ENCODE measurements at regions not wholly inside any gene's neighbourhood (a gene's known extent, or its start where the extent isn't known, plus 50 kb on each side); places are given as distances from the start of the nearest gene placed in this dataset.

- no peaks in the 10 kb centered on the region for H3K4me1 ChIP-seq
- no peak for DNase-seq
- TF ChIP-seq, protein P1, sequence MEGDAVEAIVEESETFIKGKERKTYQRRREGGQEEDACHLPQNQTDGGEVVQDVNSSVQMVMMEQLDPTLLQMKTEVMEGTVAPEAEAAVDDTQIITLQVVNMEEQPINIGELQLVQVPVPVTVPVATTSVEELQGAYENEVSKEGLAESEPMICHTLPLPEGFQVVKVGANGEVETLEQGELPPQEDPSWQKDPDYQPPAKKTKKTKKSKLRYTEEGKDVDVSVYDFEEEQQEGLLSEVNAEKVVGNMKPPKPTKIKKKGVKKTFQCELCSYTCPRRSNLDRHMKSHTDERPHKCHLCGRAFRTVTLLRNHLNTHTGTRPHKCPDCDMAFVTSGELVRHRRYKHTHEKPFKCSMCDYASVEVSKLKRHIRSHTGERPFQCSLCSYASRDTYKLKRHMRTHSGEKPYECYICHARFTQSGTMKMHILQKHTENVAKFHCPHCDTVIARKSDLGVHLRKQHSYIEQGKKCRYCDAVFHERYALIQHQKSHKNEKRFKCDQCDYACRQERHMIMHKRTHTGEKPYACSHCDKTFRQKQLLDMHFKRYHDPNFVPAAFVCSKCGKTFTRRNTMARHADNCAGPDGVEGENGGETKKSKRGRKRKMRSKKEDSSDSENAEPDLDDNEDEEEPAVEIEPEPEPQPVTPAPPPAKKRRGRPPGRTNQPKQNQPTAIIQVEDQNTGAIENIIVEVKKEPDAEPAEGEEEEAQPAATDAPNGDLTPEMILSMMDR (IDR thresholded peaks at IDR 0.05): no peak
- no peaks in the 10 kb centered on the region for H3K9me3 ChIP-seq
- H3K4me3 ChIP-seq: no peak overlapping the region
- peaks cover 0 to 26% of the 10 kb centered on the region in 2 donors for H3K27me3 ChIP-seq
- intact Hi-C loops (cut with DNase I): no loop called here
- H3K36me3 ChIP-seq: no peaks in the 10 kb centered on the region
- no peak overlapping the region for H3K27ac ChIP-seq
- ATAC-seq: no peak
These were observed 1482.7 kb downstream of the TBC1D22A start for GRCh38 chr22:48245196-48245485.

DNA sequence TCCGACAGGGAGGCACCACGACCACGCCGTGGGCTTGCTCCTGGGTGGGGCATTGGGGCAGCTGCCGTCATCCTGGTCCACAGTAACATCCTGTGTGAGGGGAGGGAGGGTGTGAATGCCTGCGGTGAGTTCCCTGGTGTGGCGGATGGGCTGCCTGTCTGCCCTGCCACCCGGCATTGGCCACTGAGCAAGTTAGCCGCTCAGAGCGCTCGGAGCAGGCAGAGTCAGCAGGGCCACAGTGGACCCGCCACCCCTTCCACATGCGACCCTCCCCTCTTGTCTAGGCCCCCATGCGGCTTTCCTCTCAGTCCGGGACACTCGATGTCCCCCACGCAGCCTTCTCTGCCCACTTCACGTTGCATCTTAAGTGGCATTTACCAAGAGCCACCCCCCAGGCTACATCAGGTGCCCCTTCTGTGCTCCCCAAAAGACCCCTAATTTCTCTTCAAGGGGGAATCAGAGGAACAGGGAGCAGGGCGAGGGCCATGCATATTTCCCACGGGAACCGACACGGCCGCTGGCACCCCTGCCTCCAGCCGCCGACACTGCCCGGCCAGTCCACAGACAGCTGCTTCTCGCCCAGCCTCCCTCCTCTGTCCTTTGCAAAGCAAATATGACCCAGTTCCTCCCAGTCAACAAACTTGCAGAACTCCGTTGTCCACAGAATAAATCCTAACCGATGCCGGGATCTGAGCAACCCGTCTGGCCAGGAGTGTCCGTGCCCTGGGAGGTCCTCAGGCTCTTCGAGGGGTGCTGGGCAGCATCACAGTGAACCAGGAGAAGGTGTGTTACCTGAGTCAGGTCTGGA lies 1482.1 kb downstream of the TBC1D22A start:
- Histone ChIP-seq H3K27me3 (peaks cover 0 to 25% of the 10 kb centered on the region in 2 donors), H3K9me3 (no peaks in the 10 kb centered on the region), H3K4me3 (no peak overlapping the region), H3K4me1 (no peaks in the 10 kb centered on the region), H3K36me3 (no peaks in the 10 kb centered on the region), H3K27ac (no peak overlapping the region)
- DNase-seq (no peak), ATAC-seq (no peak)
- TF ChIP-seq, protein P1 (IDR thresholded peaks at IDR 0.05): no peak
- intact Hi-C loops (cut with DNase I): no loop called here

DNA sequence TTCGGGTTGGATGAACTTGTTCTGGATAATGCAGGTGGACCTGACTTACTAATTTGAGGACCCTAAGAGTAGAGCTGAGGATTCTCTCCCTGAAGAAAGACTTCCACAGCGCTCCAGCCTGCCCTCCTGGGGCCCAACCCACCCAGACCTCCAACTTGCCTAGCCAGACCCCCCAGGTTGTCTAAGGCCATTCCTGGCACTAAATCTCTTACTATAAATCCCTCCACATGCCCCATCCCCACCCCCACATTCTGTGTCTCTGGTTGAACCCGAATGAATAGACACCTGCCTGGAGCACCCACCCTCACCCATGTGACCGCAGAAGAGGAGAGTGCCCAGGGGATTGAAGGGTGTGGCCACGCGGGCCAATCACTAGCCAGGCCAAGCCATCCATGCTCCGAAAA lies 1480.0 kb downstream of the TBC1D22A start:
- intact Hi-C loops (cut with DNase I): no loop called here
- Histone ChIP-seq H3K27me3 (peaks cover 0 to 25% of the 10 kb centered on the region in 2 donors), H3K36me3 (no peaks in the 10 kb centered on the region), H3K9me3 (no peaks in the 10 kb centered on the region), H3K4me1 (no peaks in the 10 kb centered on the region), H3K27ac (no peak overlapping the region), H3K4me3 (no peak overlapping the region)
- TF ChIP-seq, protein P1 (IDR thresholded peaks at IDR 0.05): no peak
- ATAC-seq (no peak), DNase-seq (no peak)

DNA sequence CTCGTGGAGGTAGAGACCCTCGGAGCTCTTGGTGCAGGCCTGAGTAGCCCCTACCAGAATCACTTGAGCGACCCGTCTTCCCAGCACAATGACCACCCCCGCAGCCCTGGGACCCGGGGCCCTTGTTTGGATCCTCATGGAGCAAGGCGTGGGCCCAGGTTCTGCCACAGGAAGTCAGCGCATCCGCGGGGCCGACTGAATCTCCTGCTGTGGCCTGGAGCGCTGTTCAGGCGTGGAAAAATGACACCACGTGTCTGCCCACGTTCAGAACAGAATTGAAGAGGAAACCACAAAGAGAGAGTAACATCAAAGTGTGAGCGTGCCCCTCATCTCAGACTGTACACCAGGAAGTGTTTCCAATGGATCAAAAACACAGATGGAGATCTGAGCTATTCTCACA lies 1479.2 kb downstream of the TBC1D22A start:
- intact Hi-C loops (cut with DNase I): no loop called here
- H3K27ac ChIP-seq: no peak overlapping the region
- no peak overlapping the region for H3K4me3 ChIP-seq
- H3K27me3 ChIP-seq: peaks cover 0 to 25% of the 10 kb centered on the region in 2 donors
- ATAC-seq (no peak), DNase-seq (no peak)
- H3K9me3 ChIP-seq: no peaks in the 10 kb centered on the region
- no peaks in the 10 kb centered on the region for H3K36me3 ChIP-seq
- no peaks in the 10 kb centered on the region for H3K4me1 ChIP-seq
- TF ChIP-seq, protein P1 (IDR thresholded peaks at IDR 0.05): no peak

- Histone ChIP-seq H3K4me1 (no peaks in the 10 kb centered on the region), H3K36me3 (no peaks in the 10 kb centered on the region), H3K9me3 (no peaks in the 10 kb centered on the region), H3K27me3 (peaks cover 0 to 21% of the 10 kb centered on the region in 2 donors), H3K27ac (no peak overlapping the region), H3K4me3 (no peak overlapping the region)
- TF ChIP-seq, protein P1 (IDR thresholded peaks at IDR 0.05): no peak
- intact Hi-C loops (cut with DNase I): no loop called here
- DNase-seq (no peak), ATAC-seq (no peak)
These were observed 1478.4 kb downstream of the TBC1D22A start for GRCh38 chr22:48240935-48241230.

All from left lung (tissue), 4 donors.